SIG-M5 (cell line): ENCODE measurements at regions not wholly inside any gene's neighbourhood (a gene's known extent, or its start where the extent isn't known, plus 50 kb on each side); places are given as distances from the start of the nearest gene placed in this dataset.

ENCODE experiments used
- DNase-seq: peaks from one replicate; lab custom pipeline; 2025; lab: John Stamatoyannopoulos, UW

DNA sequence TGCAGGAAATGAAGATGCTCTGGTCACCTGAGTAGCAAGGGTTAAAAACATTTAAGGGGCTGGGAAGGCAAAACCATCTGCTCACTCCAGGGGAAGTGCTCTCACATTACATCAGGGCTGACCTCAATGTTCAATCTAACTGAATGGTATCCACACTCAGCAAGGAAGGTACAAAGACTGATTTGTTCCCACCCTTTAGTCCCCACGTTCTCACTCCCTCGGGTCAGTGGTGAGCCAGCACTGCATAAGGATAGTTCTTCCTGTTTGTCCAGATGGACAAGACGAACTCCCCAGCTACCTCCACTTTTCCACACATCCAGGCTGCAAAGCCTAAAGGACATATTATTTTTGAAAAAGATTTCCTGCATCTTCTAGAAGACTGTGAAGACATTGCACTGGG lies 126.6 kb upstream of the SLC14A2 start:
- DNase-seq: no peak

DNA sequence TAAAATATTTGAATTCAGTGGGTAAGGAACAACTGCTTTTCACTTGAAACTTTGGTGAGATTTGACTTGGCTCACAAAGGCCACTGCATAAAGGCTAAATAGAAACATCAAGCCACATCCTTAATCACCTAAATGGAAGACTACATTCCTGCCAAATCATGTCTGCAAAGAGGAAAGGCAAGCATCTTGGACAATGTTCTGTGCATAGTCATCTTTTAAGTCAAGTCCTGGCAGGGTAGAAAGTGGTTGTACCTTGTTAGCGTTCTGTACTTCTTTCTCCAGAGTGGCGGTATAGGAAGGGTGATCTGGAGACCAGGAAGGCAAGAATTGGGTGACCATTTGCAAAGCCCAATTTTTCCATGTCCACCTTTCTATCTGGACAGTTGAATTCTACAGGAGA lies 121.4 kb upstream of the SLC14A2 start:
- no peak for DNase-seq

DNA sequence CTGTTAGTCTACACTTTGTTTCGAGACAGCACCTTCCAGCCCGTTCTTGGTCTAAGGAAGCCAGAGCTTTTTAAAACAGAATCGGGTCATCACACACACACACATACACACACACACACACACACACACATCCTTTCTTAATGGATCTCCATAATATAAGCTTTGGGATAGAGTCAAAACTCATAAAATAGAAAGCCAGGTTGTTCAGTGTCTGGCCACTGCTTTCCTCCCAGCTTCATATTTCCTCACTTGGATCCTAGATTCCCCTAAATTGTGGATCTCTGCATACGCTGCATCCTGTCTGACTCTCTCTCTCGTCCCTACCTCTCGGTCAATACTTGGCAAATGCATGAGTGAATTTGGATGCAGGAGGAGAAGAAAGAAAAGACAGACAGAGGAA lies 120.5 kb upstream of the SLC14A2 start:
- DNase-seq: no peak

DNA sequence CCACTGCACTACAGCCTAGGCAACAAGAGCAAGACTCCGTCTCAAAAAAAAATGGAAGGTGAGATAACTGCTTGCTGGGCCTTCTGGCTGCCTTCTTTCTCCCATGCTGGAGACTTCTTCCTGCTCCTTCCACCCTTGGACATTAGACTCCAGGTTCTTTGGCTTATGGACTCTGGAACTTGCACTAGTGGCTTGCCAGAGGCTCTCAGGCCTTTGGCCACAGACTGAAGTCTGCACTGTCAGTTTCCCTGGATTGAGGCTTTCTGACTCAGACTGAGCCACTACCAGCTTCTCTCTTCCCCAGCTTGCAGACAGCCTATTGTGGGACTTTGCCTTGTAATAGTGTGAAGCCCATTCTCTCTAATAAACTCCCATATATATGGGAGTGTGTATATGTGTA lies 118.5 kb upstream of the SLC14A2 start:
- DNase-seq: no peak

DNA sequence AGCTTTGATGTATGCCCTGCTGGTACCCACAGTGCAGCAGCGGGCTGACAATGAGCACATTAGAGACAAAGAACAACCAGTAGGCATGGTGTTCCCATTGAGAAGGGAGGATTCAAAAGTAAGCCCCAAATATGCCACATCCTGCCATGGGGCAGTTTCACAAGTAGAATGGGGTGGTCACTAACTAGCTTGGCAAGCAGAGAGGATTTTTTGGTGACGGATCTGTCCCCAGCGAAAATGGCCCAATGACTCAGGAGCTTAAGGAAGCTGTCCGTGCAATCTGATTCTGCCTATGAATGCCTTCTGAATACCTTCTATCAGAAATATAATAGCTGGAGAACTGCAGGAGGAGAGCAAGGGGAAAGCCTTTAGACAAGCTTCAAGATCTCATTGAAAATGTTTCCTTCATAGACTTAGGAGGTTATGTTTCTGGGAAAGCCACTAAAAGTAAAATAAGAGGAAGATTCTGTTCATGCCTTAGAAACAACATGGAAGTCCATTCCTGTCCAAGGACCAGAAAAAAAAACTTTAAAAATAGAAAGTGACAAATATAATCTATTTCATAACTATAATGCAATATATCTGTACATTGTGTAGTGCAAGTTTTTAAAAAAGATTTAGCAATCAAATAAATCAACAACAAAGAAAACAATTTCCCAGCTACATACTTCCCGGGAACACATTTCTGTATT lies 117.5 kb upstream of the SLC14A2 start:
- no peak for DNase-seq

DNA sequence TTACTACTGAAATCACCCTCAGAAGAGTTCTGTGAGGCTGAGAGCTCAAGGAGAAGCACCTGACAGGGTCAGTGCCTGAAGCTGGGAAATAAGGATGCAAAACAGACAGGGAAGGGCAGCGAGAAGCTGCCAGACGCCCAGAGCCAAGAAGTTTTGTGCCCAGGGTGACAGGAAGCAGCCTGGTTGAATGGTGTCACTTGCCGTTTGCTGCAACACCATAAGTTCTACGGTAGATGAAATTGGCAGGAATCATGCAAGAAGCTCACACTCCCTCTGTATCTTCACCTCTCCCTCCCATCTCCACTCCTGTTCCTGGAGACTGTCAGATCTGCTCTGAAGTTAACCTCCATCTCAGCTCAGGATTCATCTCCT lies 117.0 kb upstream of the SLC14A2 start:
- no peak for DNase-seq

DNA sequence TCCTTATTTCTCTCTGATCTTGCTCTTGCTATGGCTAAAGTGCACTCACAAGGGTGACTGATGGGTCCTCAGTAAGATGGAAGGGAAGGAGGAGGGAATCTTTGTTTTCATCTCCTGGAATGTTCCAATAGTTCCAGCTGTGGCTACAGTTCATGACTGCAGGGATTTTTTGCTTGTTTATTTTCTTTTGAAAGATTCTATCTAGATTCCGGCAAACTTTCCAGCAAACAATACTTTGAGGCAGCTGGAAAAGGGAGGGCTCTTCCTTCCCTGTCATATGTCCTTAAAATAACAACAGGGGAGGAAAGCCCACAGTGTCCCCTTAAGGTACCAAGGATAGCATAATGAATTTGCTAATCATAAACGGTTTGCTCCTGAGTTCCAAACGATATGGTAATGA lies 111.3 kb upstream of the SLC14A2 start:
- no peak for DNase-seq

DNA sequence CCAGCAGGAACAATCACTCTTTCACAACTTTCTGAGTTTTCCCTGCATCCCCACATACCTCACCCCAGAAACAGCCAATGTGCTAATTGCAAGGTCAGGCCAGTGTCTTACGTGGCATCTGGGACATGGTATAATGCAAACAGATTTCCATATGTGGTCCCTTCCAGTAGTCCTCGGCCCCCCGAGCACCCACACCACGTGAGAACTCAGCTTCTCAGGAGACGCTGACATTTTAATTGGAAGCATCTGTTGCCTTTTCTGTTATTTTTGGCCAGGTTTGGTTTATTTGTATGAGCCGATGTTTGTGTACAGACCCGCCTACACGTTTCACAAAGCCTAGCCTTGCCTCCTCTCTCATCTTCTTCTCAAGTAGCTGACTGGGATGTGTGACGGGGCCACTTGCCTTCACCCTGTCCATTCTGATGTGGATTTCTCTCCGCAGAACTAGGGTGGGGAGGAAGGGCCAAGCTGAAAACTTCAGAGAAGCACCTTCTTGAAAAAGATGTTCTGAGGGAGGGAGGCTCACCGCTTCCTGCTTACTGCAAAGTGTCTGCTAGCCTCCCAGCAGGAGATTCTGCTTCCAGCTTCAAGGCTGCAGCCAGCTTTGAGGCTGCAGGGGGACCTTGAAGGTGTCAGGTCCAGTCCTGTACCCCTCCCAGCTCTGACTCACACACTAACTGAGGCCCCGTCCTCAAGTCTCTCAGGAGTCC lies 109.6 kb upstream of the SLC14A2 start:
- DNase-seq: no peak

DNA sequence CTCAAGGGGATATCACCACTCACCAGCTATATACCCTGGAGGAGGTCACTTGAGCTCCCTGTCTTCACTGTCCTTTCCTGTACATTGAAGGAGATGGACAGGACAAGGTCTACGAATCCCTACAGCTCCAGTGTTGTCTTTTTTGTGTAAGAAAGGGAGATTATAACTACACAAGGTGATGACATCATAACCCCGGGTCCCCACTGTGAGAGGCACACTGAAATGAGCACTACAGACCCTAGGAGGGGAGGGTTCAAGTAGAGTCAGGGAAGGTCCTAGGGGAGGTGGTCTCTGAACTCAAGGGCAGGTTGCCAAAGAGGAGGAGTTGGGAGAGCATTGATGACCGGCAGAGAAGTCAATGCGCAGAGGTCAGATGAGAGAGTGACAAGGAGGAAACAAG lies 108.3 kb upstream of the SLC14A2 start:
- no peak for DNase-seq

DNA sequence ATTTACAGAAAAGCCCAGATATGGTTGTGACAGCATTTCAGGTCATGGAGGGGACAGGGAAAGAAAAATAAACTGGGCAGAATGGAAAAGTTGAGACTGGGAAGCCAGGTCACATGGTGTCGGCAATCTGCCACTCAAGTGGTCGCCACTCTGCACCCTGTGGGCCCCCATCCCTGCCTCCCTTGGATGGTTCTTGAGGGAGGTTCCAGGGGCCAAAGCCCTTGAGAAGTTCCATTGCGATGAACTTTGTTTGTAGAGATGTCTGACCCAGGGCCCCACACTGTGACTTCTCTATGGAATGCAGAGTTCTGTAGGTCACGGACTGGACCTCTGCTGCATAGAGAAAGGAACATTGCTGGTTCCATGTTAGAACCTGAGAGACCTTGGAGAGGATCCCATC lies 105.7 kb upstream of the SLC14A2 start:
- no peak for DNase-seq

DNA sequence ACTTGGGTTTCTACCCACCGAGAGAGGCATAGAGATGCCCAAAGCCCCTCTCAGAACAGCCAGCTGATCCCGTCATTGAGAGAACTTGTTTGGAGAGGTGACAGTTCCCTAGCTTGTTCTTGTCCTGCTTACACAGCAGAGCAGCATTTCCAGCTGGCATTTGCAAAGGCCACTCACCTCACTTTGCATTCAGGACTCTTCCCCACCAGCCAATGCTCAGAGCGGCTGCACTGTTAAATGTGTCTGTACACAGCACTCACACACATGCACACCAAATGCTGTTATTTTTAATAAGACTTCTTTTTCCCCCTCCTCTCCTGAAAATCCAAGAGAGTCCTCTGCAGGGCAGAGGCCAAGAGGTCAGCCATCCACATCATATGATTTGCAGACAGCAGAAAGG lies 104.6 kb upstream of the SLC14A2 start:
- no peak for DNase-seq

DNA sequence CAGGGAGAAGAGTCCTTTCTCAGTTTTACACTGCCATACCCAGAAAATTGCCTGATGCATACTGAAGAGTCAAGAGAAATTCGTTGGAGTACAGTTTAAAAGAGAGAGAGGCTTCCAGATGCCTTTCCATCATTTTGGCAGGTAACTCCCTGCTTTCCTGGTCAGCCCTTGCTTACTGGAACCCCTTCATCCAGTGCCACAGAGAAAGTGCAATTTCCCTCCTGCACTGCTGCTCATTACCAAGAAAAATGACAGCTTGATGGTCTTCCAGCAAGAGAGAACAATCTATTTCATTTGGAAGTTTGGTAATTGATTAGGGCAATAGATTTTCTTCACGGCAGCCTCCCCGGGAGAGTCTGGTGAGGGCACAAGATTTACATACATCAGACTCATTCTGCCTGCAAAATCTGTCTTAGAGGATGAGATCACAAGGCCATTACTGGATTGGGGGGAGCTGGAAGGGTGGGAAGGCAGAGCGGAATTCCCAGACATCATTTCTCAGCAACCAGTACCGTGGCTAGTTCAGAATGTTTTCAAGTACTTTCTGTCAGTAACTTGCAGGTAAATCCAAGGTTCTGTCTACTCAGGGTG lies 102.8 kb upstream of the SLC14A2 start:
- no peak for DNase-seq

DNA sequence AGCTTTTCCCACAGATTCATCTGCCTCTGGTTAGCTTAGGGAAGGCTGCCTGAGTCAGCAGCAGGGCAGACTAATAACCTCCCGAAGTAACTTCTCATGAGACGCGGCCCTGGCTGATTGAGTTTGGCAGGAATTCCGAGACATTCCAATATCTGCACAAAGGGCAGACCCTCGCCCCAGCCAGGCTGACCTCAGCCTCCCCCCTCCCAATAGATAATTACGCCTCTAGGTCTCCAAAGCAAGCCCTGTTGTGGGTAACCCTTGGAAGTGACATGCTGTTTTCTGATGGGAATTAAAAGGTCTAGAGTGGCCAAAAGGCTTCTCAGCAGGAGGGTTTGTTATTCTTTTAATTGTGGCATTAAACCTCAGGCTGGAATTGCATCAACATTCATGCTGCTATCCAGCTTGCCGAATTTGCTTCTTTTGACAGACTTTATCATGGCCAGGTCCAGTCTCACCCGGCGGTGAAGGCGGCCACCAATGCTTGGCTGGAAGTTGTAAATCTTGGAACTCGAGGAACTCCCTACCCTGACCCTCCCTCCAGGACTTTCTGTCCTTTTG lies 98.0 kb upstream of the SLC14A2 start:
- no peak for DNase-seq

DNA sequence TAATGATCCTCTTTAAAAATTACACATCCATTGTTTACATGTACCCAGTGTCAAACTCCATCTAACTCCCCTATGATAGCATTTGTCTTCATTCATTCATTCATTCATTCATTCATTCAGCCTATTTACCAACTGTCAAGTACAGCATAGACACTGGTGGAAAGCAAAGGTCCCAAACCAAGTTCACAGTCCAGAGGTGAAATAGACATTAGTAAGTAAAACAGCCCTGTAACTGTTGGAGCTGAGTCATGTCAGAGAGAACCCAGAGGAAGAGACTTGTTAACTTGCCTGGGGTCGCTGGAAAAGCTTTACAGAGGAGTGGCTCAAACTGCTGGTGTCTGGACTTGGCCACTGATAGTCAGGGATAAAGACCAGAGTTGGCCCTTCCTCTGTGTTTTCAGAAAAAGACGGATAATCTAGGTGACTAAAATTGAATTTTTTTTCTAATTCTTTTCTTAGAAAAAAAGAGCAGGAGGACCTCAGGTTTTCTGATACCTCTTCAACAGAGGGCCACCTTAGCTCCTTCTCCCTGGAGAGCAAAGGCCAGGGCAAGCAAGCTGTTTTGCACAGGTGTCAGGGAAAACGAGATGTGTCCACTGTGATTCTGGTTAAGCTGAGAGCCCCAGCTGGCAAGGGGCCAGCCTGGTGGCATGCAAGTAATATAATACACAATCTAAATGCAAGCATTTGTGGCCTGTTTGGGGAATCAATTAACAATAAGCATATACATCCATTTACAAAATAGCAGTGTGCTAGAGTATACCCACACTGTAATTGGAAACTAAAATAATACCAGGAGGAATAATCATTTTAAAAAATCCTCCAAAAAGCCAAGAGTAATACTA lies 96.7 kb upstream of the SLC14A2 start:
- no peak for DNase-seq

DNA sequence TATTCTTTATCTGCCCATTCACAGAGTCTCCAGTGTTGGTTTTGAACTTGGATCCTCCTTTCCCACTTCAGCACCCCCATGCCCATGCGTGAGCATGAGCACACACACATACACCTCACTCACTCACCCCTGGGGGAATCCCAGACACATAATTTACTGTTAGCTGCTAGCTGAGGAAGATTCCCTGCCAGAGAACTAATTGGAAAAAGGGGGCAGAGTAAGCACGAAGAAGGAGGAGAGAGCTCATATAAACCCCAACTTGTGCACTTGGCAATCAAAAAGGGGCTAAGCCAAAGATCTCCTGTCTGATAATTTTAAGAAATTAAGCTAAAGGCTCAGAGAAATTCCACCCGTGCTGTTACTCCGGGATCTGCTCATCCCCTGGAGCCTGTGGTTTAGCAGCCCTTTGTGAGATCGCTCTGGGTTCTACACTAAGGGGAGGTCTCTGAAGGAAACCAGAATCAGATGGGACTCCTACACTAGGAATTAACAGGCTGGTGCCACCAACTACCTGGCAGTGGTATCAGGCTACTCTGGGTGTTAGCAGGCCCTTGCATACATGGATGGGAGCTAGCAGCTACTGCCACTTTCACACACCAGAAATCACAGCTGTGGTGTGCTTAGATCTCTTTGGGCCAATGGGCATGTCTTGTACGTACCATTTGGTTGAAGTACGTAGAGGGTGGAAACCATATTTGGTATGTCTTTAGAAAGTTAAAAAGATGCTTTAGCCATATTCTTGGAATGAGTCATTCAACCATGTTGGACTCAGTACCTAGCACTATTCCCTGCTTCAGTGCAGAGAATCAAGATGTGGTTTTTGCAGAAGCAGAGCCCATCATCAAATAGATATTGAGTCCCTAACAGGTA lies 95.6 kb upstream of the SLC14A2 start:
- DNase-seq: no peak

DNA sequence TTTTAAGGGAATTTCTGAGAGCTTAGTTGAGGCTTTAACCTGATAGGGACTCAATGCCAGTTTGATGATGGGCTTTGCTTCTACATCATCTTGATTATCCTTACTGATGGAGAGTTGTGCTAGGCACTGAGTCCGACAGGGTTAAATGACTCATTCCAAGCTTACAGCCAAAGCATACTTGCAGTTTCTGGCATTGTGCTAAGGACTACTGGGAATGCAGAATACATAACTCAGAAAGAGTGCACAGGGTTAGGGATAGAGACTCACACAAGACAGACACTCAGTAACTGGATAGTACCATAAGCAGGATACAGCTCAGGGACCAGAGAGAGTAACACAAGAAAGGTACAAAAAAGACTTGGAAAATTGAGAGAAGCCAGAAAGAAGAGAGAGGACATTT lies 94.1 kb upstream of the SLC14A2 start:
- DNase-seq: no peak

DNA sequence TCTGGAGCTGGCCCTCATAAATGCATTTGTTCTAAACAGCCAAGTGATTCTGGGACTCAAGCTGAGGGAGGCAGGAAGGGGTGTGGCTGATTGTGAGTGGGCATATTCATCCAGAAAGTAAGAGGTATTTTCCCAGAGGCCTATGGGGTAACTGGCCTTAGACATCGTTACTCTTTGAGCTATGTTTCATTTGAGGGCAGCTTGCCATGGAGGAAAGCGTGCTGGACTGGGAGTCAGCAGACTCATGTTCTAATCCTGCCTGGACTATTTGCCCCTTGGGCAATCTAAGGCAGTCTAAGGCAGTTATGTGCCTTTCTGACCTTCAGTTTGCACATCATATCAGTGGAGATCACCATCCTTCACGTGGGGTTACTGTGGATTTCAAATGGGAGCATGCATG lies 93.5 kb upstream of the SLC14A2 start:
- DNase-seq: no peak

DNA sequence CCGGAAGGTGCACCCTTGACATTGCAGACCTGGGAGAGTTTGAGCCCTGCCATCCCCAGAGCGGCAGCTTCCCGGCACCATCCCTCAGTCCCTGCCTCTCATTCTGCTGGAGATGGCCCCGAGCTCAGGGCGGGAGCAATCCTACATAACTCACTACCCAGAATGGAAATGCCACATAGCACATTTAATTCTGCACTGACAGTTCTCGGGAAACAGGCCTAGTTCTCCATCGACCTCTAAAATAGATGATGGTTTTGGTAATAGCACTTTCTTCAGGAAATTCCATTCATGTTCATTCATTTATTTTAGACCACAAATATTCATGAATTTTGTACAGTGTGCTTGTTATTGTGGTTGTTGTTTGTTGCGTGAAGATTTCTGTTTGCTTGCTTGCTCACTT lies 92.9 kb upstream of the SLC14A2 start:
- DNase-seq: no peak

DNA sequence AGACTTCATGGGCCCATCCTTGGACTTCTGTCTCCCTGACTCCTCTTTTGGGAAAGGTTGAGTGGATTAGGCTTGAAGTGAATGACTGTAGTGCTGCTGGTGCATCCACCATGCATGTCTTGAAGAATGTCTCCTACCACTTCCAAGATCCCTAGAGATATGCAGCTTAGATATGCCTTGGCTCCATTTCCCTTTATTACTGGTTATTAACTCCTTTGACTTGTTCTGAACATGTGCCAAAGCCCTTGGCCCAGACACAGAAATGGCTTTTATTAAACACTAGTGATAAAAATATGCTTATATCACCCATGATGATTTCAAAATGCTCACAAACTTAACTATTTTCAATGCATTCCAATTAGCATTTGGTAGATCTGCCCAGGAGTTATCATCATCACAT lies 90.0 kb upstream of the SLC14A2 start:
- no peak for DNase-seq

DNA sequence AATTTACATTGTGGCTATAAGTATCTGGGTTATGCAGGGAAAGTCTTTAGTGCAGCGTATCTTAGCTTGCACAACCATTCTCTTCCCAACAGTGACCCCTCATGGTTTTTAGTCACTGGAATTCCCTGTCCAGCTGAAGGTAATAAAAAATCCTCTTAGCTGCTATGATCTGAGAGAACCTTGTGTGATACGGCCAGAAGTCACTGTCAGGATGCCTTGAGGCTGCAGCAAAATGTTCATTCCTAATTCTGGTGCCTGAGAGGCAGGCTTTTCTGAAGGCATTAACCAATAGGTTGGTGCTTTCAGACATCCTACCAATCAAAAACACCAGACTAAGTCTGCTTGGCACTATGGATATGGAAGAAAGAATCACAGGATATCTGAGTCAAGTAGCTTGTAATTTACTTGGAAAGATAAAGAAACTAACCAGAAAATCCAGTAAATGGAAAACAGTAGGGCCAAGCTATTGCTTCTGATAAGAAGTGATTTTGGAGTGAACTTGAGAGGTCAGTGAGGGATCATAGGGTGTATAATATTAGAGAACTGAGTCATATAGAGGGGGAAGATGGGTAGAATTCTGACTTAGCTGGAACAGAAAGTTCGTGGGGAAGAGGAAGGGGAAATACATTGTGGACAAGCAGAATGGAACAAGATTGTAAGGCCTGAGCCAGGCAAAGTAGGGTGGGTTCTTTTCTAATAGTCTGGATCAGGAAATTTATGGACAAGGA lies 89.0 kb upstream of the SLC14A2 start:
- no peak for DNase-seq

DNA sequence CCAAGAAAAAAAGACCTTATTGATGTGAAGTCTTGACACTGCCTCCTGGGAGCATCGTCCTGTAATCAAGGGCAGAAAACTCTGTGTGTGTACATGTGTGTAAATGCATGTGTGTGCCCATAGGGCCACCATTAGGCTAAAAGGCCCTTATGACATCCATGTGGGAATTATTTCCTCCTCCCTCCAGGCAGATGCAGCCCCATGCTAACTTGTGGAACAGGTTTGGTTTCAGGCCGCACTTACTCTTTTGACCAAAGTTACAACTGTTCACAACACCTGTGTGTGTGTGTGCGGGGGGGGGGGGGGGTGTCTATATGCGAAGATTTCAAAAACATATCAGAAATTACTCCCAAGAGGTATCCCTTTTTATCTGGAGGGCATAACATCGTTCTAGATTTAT lies 87.4 kb upstream of the SLC14A2 start:
- DNase-seq: no peak
